Calu3 (cell line): ENCODE measurements at regions not wholly inside any gene's neighbourhood (a gene's known extent, or its start where the extent isn't known, plus 50 kb on each side); places are given as distances from the start of the nearest gene placed in this dataset.

Experiments
- BruUV-seq: library from RNA; stranded (reverse); fragments of 400-500 nt; replicated peaks from 2 replicates; lab custom pipeline; 2021; lab: Mats Ljungman, UMichigan
- CTCF ChIA-PET: fragments of 300-600 bp; sonication (Branson Sonifier 250); formaldehyde crosslinking; loops from one replicate; lab custom pipeline; 2022; ENCODE audit warnings: antibody characterized with exemption; lab: Charles Lee
- DNase-seq: peaks from one replicate; pipeline ENCODE4 v3.0.0; 2022
- H3K27ac Mint-ChIP-seq: one replicate; pipeline ENCODE4 v1.8.0; 2022; ENCODE audit warnings: mixed read lengths; ENCODE audit not compliant: unreplicated experiment
- H3K27me3 Mint-ChIP-seq: one replicate; pipeline ENCODE4 v1.8.0; 2022; ENCODE audit warnings: mixed read lengths; ENCODE audit not compliant: unreplicated experiment
- H3K36me3 Mint-ChIP-seq: one replicate; pipeline ENCODE4 v1.8.0; 2022; ENCODE audit warnings: mild to moderate bottlenecking, moderate library complexity, mixed read lengths; ENCODE audit not compliant: insufficient read depth, unreplicated experiment
- H3K4me1 Mint-ChIP-seq: one replicate; pipeline ENCODE4 v1.8.0; 2022; ENCODE audit warnings: mild to moderate bottlenecking, low read depth, mixed read lengths; ENCODE audit not compliant: unreplicated experiment
- H3K4me3 Mint-ChIP-seq: one replicate; pipeline ENCODE4 v1.8.0; 2022; ENCODE audit warnings: mild to moderate bottlenecking, low read depth, moderate library complexity, mixed read lengths; ENCODE audit not compliant: unreplicated experiment
- H3K9me3 Mint-ChIP-seq: one replicate; pipeline ENCODE4 v1.8.0; 2022; ENCODE audit warnings: low read depth, mixed read lengths; ENCODE audit not compliant: unreplicated experiment
- CTCF ChIP-seq: fragments of 200-600 bp; IDR thresholded peaks from one replicate; pipeline ENCODE4 v1.8.0; 2022; ENCODE audit warnings: antibody characterized with exemption; ENCODE audit not compliant: unreplicated experiment
- intact Hi-C: fragments of 100-400 bp; cut with micrococcal nuclease; formaldehyde crosslinking; loops from one replicate; pipeline ENCODE4 v1.10.0; 2022; ENCODE audit not compliant: unreplicated experiment

GRCh38 chr13:56837161-56837560, 303.6 kb upstream of the PRR20A start:
- BruUV-seq, result no TSS peak
- no peak for DNase-seq
- Mint-ChIP-seq H3K9me3 (no peaks in the 10 kb centered on the region), H3K4me3 (no peak overlapping the region), H3K4me1 (no peaks in the 10 kb centered on the region), H3K36me3 (no peaks in the 10 kb centered on the region), H3K27ac (no peak overlapping the region), H3K27me3 (no peaks in the 10 kb centered on the region)
- TF ChIP-seq CTCF, result no peak
- intact Hi-C loops, result no loop called here
- CTCF ChIA-PET, result no interaction called here

- H3K36me3 Mint-ChIP-seq, result no peaks in the 10 kb centered on the region
- H3K4me3 Mint-ChIP-seq, result no peak overlapping the region
- intact Hi-C loops, result no loop called here
- H3K27ac Mint-ChIP-seq, result no peak overlapping the region
- no peaks in the 10 kb centered on the region for H3K4me1 Mint-ChIP-seq
- H3K27me3 Mint-ChIP-seq, result no peaks in the 10 kb centered on the region
- no peak for TF ChIP-seq CTCF
- CTCF ChIA-PET, result no interaction called here
- no peak for DNase-seq
- no TSS peak for BruUV-seq
- peaks cover 6% of the 10 kb centered on the region for H3K9me3 Mint-ChIP-seq
Measured at GRCh38 chr13:56850852-56851251, 289.9 kb upstream of the PRR20A start.

- Mint-ChIP-seq H3K4me1 (no peaks in the 10 kb centered on the region), H3K4me3 (no peak overlapping the region), H3K9me3 (peaks cover 3% of the 10 kb centered on the region), H3K27ac (no peak overlapping the region), H3K27me3 (no peaks in the 10 kb centered on the region), H3K36me3 (no peaks in the 10 kb centered on the region)
- no peak for DNase-seq
- BruUV-seq, result no TSS peak
- CTCF ChIA-PET, result no interaction called here
- TF ChIP-seq CTCF, result no peak
- intact Hi-C loops, result no loop called here
Measured at GRCh38 chr13:56861476-56861875, 279.2 kb upstream of the PRR20A start.

- DNase-seq, result no peak
- CTCF ChIA-PET, result no interaction called here
- no peak overlapping the region for H3K27ac Mint-ChIP-seq
- H3K4me1 Mint-ChIP-seq, result no peaks in the 10 kb centered on the region
- H3K27me3 Mint-ChIP-seq, result no peaks in the 10 kb centered on the region
- TF ChIP-seq CTCF, result no peak
- no TSS peak for BruUV-seq
- no peaks in the 10 kb centered on the region for H3K36me3 Mint-ChIP-seq
- H3K4me3 Mint-ChIP-seq, result no peak overlapping the region
- H3K9me3 Mint-ChIP-seq, result peaks cover 5% of the 10 kb centered on the region
- intact Hi-C loops, result no loop called here
Measured at GRCh38 chr13:56864451-56864850, 276.3 kb upstream of the PRR20A start.
